HG03442 (cell line): ENCODE measurements at regions not wholly inside any gene's neighbourhood (a gene's known extent, or its start where the extent isn't known, plus 50 kb on each side); places are given as distances from the start of the nearest gene placed in this dataset.

Source experiments
- ATAC-seq: cut with Tn5 transposase; IDR thresholded peaks from one replicate; pipeline ENCODE4 v1.9.1; 2021; ENCODE audit warnings: mild to moderate bottlenecking, moderate library complexity; ENCODE audit not compliant: unreplicated experiment

GRCh38 chr4:151994429-151994828 is 233.6 kb upstream of the GATB start:
- no peak for ATAC-seq

GRCh38 chr4:151993521-151993920 is 232.7 kb upstream of the GATB start:
- no peak for ATAC-seq

GRCh38 chr4:151992332-151993154 is 231.7 kb upstream of the GATB start:
- ATAC-seq: no peak

- ATAC-seq: no peak
Measured at GRCh38 chr4:151991884-151992167, 231.0 kb upstream of the GATB start.

- no peak for ATAC-seq
Measured at GRCh38 chr4:151991001-151991883, 230.4 kb upstream of the GATB start.

GRCh38 chr4:151990201-151990600 is 229.4 kb upstream of the GATB start:
- ATAC-seq: no peak

GRCh38 chr4:151988591-151988990 is 227.8 kb upstream of the GATB start:
- ATAC-seq: no peak

- ATAC-seq: no peak
Measured at GRCh38 chr4:151987606-151988005, 226.8 kb upstream of the GATB start.

- ATAC-seq: no peak
Measured at GRCh38 chr4:151983854-151984253, 223.0 kb upstream of the GATB start.

- no peak for ATAC-seq
Measured at GRCh38 chr4:151979819-151980218, 219.0 kb upstream of the GATB start.

- ATAC-seq: no peak
Measured at GRCh38 chr4:151968643-151969042, 207.8 kb upstream of the GATB start.

- ATAC-seq: no peak
Measured at GRCh38 chr4:151967074-151967473, 206.3 kb upstream of the GATB start.

GRCh38 chr4:151962138-151962823 is 201.5 kb upstream of the GATB start:
- no peak for ATAC-seq

- no peak for ATAC-seq
Measured at GRCh38 chr4:151961456-151961855, 200.6 kb upstream of the GATB start.

- no peak for ATAC-seq
Measured at GRCh38 chr4:151960449-151961230, 199.8 kb upstream of the GATB start.

- no peak for ATAC-seq
Measured at GRCh38 chr4:151957153-151957552, 196.3 kb upstream of the GATB start.

GRCh38 chr4:151955721-151956380 is 195.0 kb upstream of the GATB start:
- no peak for ATAC-seq

GRCh38 chr4:151953795-151954372 is 193.1 kb upstream of the GATB start:
- no peak for ATAC-seq

GRCh38 chr4:151953312-151953711 is 192.5 kb upstream of the GATB start:
- ATAC-seq: no peak

- ATAC-seq: no peak
Measured at GRCh38 chr4:151952711-151953254, 192.0 kb upstream of the GATB start.
